Psoas muscle (tissue), 7 donors: ENCODE measurements at regions not wholly inside any gene's neighbourhood (a gene's known extent, or its start where the extent isn't known, plus 50 kb on each side); places are given as distances from the start of the nearest gene placed in this dataset.
"Not testable (repeated sequence)": the region's sequence is repeated elsewhere in the genome, so short reads cannot be mapped to it uniquely, and the experiment has no call there.

ENCODE experiments used
- ATAC-seq, 4 donors: fragments of 200-7000 bp; cut with Tn5 transposase; one replicate each; pipeline ENCODE4 v1.9.1; 2020; ENCODE audit warnings: moderate library complexity in 3 of 4, mild to moderate bottlenecking in 2 of 4
- DNase-seq, 2 donors: peaks; one replicate each; pipeline ENCODE4 v3.0.0-alpha.2; 2020
- H3K27ac ChIP-seq: fragments of 200-600 bp; one replicate; pipeline ENCODE4 v1.8.0; 2022
- H3K27me3 ChIP-seq, 3 donors: fragments of 200-600 bp in 1 of 3; one replicate each; pipeline versions ENCODE4 v1.6.1 to v1.8.0; 2013 to 2022; ENCODE audit warnings: low read length in 2 of 3, mild to moderate bottlenecking in 2 of 3, moderate library complexity in 1 of 3; ENCODE audit not compliant: insufficient read depth in 3 of 3
- H3K36me3 ChIP-seq, 2 donors: fragments of 200-600 bp in 1 of 2; one replicate each; pipeline versions ENCODE4 v1.6.1 to v1.8.0; 2013 to 2022; ENCODE audit warnings: low read depth in 1 of 2, mild to moderate bottlenecking in 1 of 2, moderate library complexity in 1 of 2; ENCODE audit not compliant: insufficient read depth in 1 of 2
- H3K4me1 ChIP-seq: fragments of 200-600 bp; one replicate; pipeline ENCODE4 v1.8.0; 2022
- H3K4me3 ChIP-seq: fragments of 200-600 bp; one replicate; pipeline ENCODE4 v1.8.0; 2022; ENCODE audit warnings: mild to moderate bottlenecking
- H3K9me3 ChIP-seq: fragments of 200-600 bp; one replicate; pipeline ENCODE4 v1.8.0; 2022
- WGBS, 3 donors: extraction: QIAGEN DNeasy Blood & Tissue Kit; methylation state at CpG; one replicate each; pipeline versions ENCODE4 v1.1.6 to v1.1.7; 2013; 5-methylcytosine and 5-hydroxymethylcytosine counted together
- intact Hi-C, 2 donors: fragments of 100-400 bp; cut with DNase I; formaldehyde crosslinking; loops; one replicate each; pipeline versions ENCODE4 v1.11.0 to v1.14.2; 2022
- TF ChIP-seq, protein P1 (sequence below): fragments of 200-600 bp; IDR thresholded peaks from one replicate; pipeline ENCODE4 v1.8.0; 2022; ENCODE audit warnings: antibody characterized with exemption
- donor health status: healthy with polysubstance abuse.
- donor health status: DM: no; HTN: no; CAD: no; lungs with moderate emphysema.
- donor health status: Bipolar disorder and iron deficiency.
- donor health status: healthy.
- donor health status: DM: yes; HTN: yes; CAD: no.
- donor health status: DM: no; HTN: no; CAD: no.
- donor health status: DM: yes; HTN: yes; CAD: no.

- TF ChIP-seq, protein P1, sequence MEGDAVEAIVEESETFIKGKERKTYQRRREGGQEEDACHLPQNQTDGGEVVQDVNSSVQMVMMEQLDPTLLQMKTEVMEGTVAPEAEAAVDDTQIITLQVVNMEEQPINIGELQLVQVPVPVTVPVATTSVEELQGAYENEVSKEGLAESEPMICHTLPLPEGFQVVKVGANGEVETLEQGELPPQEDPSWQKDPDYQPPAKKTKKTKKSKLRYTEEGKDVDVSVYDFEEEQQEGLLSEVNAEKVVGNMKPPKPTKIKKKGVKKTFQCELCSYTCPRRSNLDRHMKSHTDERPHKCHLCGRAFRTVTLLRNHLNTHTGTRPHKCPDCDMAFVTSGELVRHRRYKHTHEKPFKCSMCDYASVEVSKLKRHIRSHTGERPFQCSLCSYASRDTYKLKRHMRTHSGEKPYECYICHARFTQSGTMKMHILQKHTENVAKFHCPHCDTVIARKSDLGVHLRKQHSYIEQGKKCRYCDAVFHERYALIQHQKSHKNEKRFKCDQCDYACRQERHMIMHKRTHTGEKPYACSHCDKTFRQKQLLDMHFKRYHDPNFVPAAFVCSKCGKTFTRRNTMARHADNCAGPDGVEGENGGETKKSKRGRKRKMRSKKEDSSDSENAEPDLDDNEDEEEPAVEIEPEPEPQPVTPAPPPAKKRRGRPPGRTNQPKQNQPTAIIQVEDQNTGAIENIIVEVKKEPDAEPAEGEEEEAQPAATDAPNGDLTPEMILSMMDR = no peak
- H3K27ac ChIP-seq = no peak overlapping the region
- no peaks in the 10 kb centered on the region for H3K4me1 ChIP-seq
- H3K4me3 ChIP-seq = peak overlapping the region; percentile 52
- peak in 1 of 4 donors; percentile 35 for ATAC-seq
- H3K9me3 ChIP-seq = no peaks in the 10 kb centered on the region
- intact Hi-C loops = no loop called here
- H3K27me3 ChIP-seq = peaks cover 0 to 51% (median 4%) of the 10 kb centered on the region in 3 donors
- DNase-seq = peak; percentile 40 to 67
- no peaks in the 10 kb centered on the region for H3K36me3 ChIP-seq
- 1 to 11% (median 2%) methylated on average over 28 to 48 of the region's 48 CpGs for WGBS, 3 donors
Observed at GRCh38 chrX:115968436-115969252, 201.9 kb upstream of the AGTR2 start.

GRCh38 chrX:115970718-115971117 lies 199.8 kb upstream of the AGTR2 start:
- TF ChIP-seq, protein P1 = no peak
- no peak overlapping the region for H3K27ac ChIP-seq
- 44 to 70% (median 69%) methylated on average over 5 of the region's 5 CpGs for WGBS, 3 donors
- no peak overlapping the region for H3K4me3 ChIP-seq
- H3K27me3 ChIP-seq = peaks cover 0 to 38% (median 4%) of the 10 kb centered on the region in 3 donors
- DNase-seq = no peak
- intact Hi-C loops = no loop called here
- no peaks in the 10 kb centered on the region for H3K36me3 ChIP-seq
- no peaks in the 10 kb centered on the region for H3K9me3 ChIP-seq
- H3K4me1 ChIP-seq = no peaks in the 10 kb centered on the region
- no peak for ATAC-seq

DNA sequence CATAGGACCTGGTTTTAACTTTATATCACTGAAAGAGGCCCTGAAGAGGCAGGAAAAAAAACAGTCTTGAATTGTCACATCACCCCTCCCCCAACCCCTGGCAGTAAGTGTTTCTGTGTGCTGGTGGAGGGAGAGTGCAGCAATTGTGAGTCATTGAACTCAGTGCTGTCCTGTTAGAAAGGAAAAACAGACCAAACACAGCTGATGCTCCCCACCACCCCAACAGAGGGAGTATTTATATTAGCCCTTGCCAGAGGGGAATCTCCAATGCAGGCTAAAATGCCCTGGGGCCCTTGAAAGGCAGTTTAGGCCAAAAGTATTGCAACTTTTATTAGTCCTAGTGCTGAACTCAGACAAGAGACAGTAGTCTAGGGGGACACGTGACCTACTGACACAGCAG lies 197.8 kb upstream of the AGTR2 start:
- intact Hi-C loops = no loop called here
- DNase-seq (no peak), ATAC-seq (no peak)
- 65 to 92% (median 80%) methylated on average over 1 of the region's 1 CpG for WGBS, 3 donors
- Histone ChIP-seq H3K9me3 (no peaks in the 10 kb centered on the region), H3K4me3 (no peak overlapping the region), H3K36me3 (no peaks in the 10 kb centered on the region), H3K4me1 (no peaks in the 10 kb centered on the region), H3K27me3 (peaks cover 0 to 32% (median 4%) of the 10 kb centered on the region in 3 donors), H3K27ac (no peak overlapping the region)
- TF ChIP-seq, protein P1 = no peak

GRCh38 chrX:115978068-115978467 lies 192.5 kb upstream of the AGTR2 start:
- Histone ChIP-seq H3K4me1 (no peaks in the 10 kb centered on the region), H3K36me3 (no peaks in the 10 kb centered on the region), H3K4me3 (no peak overlapping the region), H3K27me3 (peaks cover 0 to 22% (median 0%) of the 10 kb centered on the region in 3 donors), H3K27ac (no peak overlapping the region), H3K9me3 (no peaks in the 10 kb centered on the region)
- ATAC-seq = no peak
- DNase-seq = no peak
- intact Hi-C loops = no loop called here
- TF ChIP-seq, protein P1 = no peak
- WGBS, 3 donors = 45 to 58% (median 53%) methylated on average over 2 of the region's 2 CpGs

GRCh38 chrX:115983148-115983547 lies 187.4 kb upstream of the AGTR2 start:
- ATAC-seq, intact Hi-C loops, H3K9me3 ChIP-seq, H3K27ac ChIP-seq, H3K36me3 ChIP-seq, H3K4me1 ChIP-seq, DNase-seq, H3K4me3 ChIP-seq: not testable (repeated sequence)
- 56 to 84% (median 71%) methylated on average over 1 of the region's 1 CpG for WGBS, 3 donors
- H3K27me3 ChIP-seq = peaks cover 0 to 17% (median 0%) of the 10 kb centered on the region in 3 donors

- H3K36me3 ChIP-seq, H3K27me3 ChIP-seq, H3K27ac ChIP-seq, DNase-seq, H3K9me3 ChIP-seq, intact Hi-C loops, ATAC-seq, H3K4me3 ChIP-seq, H3K4me1 ChIP-seq: not testable (repeated sequence)
- WGBS, 3 donors = 76 to 94% (median 79%) methylated on average over 1 of the region's 1 CpG
Observed at GRCh38 chrX:115987464-115987863, 183.1 kb upstream of the AGTR2 start.
